Prostate gland (tissue), 2 donors: ENCODE measurements at regions not wholly inside any gene's neighbourhood (a gene's known extent, or its start where the extent isn't known, plus 50 kb on each side); places are given as distances from the start of the nearest gene placed in this dataset.

Experiments used
- DNase-seq: peaks from one replicate; pipeline ENCODE4 v3.0.0-alpha.2; 2019; ENCODE audit warnings: low spot score
- H3K27ac ChIP-seq, 2 donors: fragments of 200-600 bp; sonication (generic); 2 replicates each; pipeline ENCODE4 v1.5.1; 2017 to 2019
- H3K27me3 ChIP-seq: fragments of 200-600 bp; sonication (generic); replicated peaks from 2 replicates; pipeline ENCODE4 v1.5.1; 2019; ENCODE audit not compliant: insufficient read depth
- H3K36me3 ChIP-seq, 2 donors: fragments of 200-600 bp; sonication (generic); 1 replicate in 1 of 2; 2 replicates in 1 of 2; pipeline versions ENCODE4 v1.5.1 to v1.8.1; 2017 to 2019
- H3K4me1 ChIP-seq: fragments of 200-600 bp; sonication (generic); replicated peaks from 2 replicates; pipeline ENCODE4 v1.5.1; 2019
- H3K4me3 ChIP-seq, 2 donors: fragments of 200-600 bp; sonication (generic); 2 replicates each; pipeline ENCODE4 v1.5.1; 2017 to 2019
- H3K9me3 ChIP-seq: fragments of 200-600 bp; sonication (generic); 2 replicates; pipeline ENCODE4 v1.5.1; 2017
- CTCF ChIP-seq, 4 experiments: fragments of 200-600 bp in 2 of 4; fragments of 450-650 bp in 2 of 4; sonication (generic) in 2 of 4; IDR thresholded peaks; 1 replicate in 3 of 4; 2 replicates in 1 of 4; pipeline ENCODE4 v1.5.1; 2016 to 2019; ENCODE audit warnings: antibody characterized with exemption in 4 of 4, mild to moderate bottlenecking in 2 of 4, moderate library complexity in 2 of 4
- POLR2A ChIP-seq: fragments of 450-650 bp; IDR thresholded peaks from one replicate; pipeline ENCODE4 v1.6.1; 2016; ENCODE audit warnings: antibody characterized with exemption, mild to moderate bottlenecking
- POLR2AphosphoS5 ChIP-seq: sonication (generic); formaldehyde crosslinking; IDR thresholded peaks from one replicate; pipeline ENCODE4 v1.6.1; 2017; ENCODE audit warnings: antibody characterized with exemption
- WGBS: methylation state at CpG from one replicate; pipeline ENCODE4 v1.1.5; 2018; 5-methylcytosine and 5-hydroxymethylcytosine counted together
- intact Hi-C: fragments of 100-400 bp; cut with DNase I; formaldehyde crosslinking; loops from one replicate; pipeline ENCODE4 v1.14.2; 2022

- DNase-seq = no peak
- peaks cover 7% of the 10 kb centered on the region for H3K4me1 ChIP-seq
- H3K9me3 ChIP-seq = no peaks in the 10 kb centered on the region
- TF ChIP-seq CTCF (IDR thresholded peaks at IDR 0.05) (no peak), POLR2AphosphoS5 (no peak), POLR2A (no peak)
- no peaks in the 10 kb centered on the region for H3K36me3 ChIP-seq
- 85% methylated on average over 3 of the region's 3 CpGs for WGBS
- no peaks in the 10 kb centered on the region for H3K27me3 ChIP-seq
- H3K4me3 ChIP-seq = no peak overlapping the region
- H3K27ac ChIP-seq = no peak overlapping the region
- intact Hi-C loops = no loop called here
Observed at GRCh38 chr12:14253496-14253895, 112.0 kb upstream of the ATF7IP start.

DNA sequence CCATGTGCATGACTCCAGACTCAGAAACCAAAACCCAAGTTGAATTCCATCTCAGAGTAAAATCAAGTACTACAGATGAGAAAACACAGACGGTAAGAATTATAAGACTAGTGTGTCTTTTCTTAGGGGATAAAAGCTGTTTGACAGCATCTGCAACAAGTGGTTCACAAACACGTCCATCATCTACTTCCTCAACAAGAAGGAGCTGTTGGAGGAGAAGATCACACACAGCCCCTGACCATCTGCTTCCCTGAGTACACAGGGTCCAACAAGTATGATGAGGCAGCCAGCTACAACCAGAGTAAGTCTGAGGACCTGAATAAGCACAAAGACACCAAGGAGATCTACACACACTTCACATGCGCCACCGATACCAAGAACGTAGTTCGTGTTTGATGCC is 110.7 kb upstream of the ATF7IP start:
- Histone ChIP-seq H3K27ac (peak overlapping the region in 1 of 2 donors; percentile 57), H3K36me3 (no peaks in the 10 kb centered on the region), H3K4me3 (no peak overlapping the region), H3K4me1 (peaks cover 7% of the 10 kb centered on the region), H3K27me3 (no peaks in the 10 kb centered on the region), H3K9me3 (no peaks in the 10 kb centered on the region)
- DNase-seq = no peak
- 95% methylated on average over 6 of the region's 6 CpGs for WGBS
- intact Hi-C loops = no loop called here
- TF ChIP-seq CTCF (IDR thresholded peaks at IDR 0.05) (no peak), POLR2AphosphoS5 (no peak), POLR2A (no peak)

DNA sequence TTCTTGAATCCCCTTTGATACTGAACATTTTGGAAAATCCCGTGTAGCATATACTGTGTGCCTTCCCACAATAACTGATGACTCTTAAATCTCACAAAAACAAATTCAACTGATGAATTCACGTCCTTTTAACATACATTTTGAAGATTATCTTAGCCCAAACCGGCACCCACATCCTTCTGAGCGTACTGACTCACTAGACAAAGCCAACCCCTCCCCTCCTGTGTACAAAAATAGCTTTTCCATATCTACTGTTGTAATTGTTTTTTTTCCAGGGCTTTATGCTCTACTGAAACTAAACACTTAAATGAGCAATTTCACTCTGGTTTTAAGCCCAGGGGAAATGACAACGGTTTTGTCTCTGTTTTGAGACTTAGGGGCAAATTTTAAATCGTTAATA is 109.4 kb upstream of the ATF7IP start:
- peaks cover 16% of the 10 kb centered on the region for H3K4me1 ChIP-seq
- TF ChIP-seq CTCF (IDR thresholded peaks at IDR 0.05) = no peak
- no peak for TF ChIP-seq POLR2AphosphoS5
- TF ChIP-seq POLR2A = no peak
- intact Hi-C loops = loop anchor here (2.0 kb wide), 2 partner anchors 109 to 515 kb away; partner anchors contain the start of gene ATF7IP
- H3K4me3 ChIP-seq = no peak overlapping the region
- no peaks in the 10 kb centered on the region for H3K9me3 ChIP-seq
- no peak for DNase-seq
- H3K27me3 ChIP-seq = no peaks in the 10 kb centered on the region
- 68% methylated on average over 6 of the region's 6 CpGs for WGBS
- H3K36me3 ChIP-seq = no peaks in the 10 kb centered on the region
- H3K27ac ChIP-seq = peak overlapping the region; percentile 23 to 57

DNA sequence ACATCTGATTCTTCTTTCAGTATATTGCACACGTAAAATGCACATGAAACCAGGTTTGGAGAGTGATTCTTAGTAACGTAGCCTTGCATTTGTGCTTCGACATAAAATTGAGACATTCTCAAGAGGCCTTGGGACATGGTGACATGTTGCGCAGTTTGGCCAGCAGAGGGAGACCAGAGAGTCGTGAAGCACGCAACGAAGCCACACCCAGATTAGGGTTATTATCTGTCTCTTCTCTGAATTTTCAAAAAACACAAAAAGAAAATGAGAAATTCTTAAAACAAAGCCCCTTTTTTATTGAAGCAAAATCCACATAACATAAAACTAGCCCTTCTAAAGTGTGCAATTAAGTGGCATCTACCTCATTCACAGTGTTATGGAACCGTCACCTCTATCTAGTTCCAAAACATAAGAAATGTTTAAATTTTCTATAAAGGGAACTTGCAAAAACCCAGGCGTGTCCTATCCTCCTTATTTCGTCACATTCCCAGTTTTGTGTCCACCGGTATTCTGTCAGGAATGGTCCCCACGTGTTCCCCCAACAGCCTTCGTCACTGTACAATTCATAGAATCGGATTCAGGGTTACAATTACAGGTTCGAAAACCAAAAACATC is 108.8 kb upstream of the ATF7IP start:
- peak; percentile 63 for DNase-seq
- intact Hi-C loops = loop anchor here (2.0 kb wide), 2 partner anchors 108 to 514 kb away; partner anchors contain the start of gene ATF7IP
- 49% methylated on average over 15 of the region's 15 CpGs for WGBS
- Histone ChIP-seq H3K27me3 (no peaks in the 10 kb centered on the region), H3K4me1 (peaks cover 16% of the 10 kb centered on the region), H3K4me3 (no peak overlapping the region), H3K27ac (peak overlapping the region; percentile 82 to 83), H3K36me3 (no peaks in the 10 kb centered on the region), H3K9me3 (no peaks in the 10 kb centered on the region)
- TF ChIP-seq POLR2AphosphoS5 (peak; percentile 53), CTCF (IDR thresholded peaks at IDR 0.05) (peak; percentile 27 to 80 (median 66)), POLR2A (no peak)

DNA sequence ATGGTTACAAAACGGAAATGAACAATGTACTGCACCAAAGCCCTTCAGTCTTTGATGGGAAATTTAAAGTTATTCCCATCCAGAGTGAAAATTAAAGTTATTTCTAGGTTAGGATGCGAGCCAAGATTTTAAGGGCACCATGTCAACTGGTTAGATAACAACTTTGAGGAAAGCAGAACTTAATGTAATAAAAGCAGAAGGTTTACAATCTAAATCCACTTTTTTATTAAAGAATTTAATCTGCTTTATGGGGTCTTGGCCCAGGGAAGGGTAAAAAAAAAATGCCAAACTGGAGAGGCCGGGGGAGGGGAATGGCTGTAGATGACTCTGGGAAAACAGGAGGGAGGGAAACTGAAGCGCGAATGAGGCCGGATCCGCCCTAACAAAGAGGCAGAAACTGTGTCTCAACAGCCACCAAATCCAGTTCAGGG is 108.2 kb upstream of the ATF7IP start:
- Histone ChIP-seq H3K36me3 (no peaks in the 10 kb centered on the region), H3K4me3 (no peak overlapping the region), H3K27me3 (no peaks in the 10 kb centered on the region), H3K27ac (peak overlapping the region; percentile 82 to 83), H3K9me3 (no peaks in the 10 kb centered on the region), H3K4me1 (peaks cover 16% of the 10 kb centered on the region)
- intact Hi-C loops = loop anchor here (2.0 kb wide), 2 partner anchors 107 to 513 kb away; partner anchors contain the start of gene ATF7IP
- WGBS = 10% methylated on average over 7 of the region's 7 CpGs
- TF ChIP-seq POLR2A = no peak
- no peak for TF ChIP-seq POLR2AphosphoS5
- TF ChIP-seq CTCF (IDR thresholded peaks at IDR 0.05) = no peak
- no peak for DNase-seq
